ENCODE measurements at regions not wholly inside any gene's neighbourhood (a gene's known extent, or its start where the extent isn't known, plus 50 kb on each side); places are given as distances from the start of the nearest gene placed in this dataset.

GRCh38 chr5:104947076-104947475 is 1384.5 kb upstream of the NUDT12 start:
- H3K4me3 ChIP-seq (ENCODE audit: low read depth in 1 of 2, low read length in 1 of 2), result no peak overlapping the region
- no peaks in the 10 kb centered on the region for H3K4me1 ChIP-seq (ENCODE audit: control insufficient read depth in 1 of 2, insufficient read depth in 1 of 2, low read depth in 1 of 2, low read length in 1 of 2)
- H3K36me3 ChIP-seq, result no peaks in the 10 kb centered on the region
- no peaks in the 10 kb centered on the region for H3K9me3 ChIP-seq
- H3K27ac ChIP-seq, result no peak overlapping the region
- no peaks in the 10 kb centered on the region for H3K27me3 ChIP-seq
- no peak for TF ChIP-seq CTCF (IDR thresholded peaks at IDR 0.05)

- Histone ChIP-seq H3K27ac (no peak overlapping the region), H3K9me3 (no peaks in the 10 kb centered on the region), H3K4me3 (ENCODE audit: low read depth in 1 of 2, low read length in 1 of 2) (no peak overlapping the region), H3K4me1 (ENCODE audit: control insufficient read depth in 1 of 2, insufficient read depth in 1 of 2, low read depth in 1 of 2, low read length in 1 of 2) (no peaks in the 10 kb centered on the region), H3K36me3 (no peaks in the 10 kb centered on the region), H3K27me3 (no peaks in the 10 kb centered on the region)
- TF ChIP-seq CTCF (IDR thresholded peaks at IDR 0.05), result no peak
These were observed 1380.1 kb upstream of the NUDT12 start for GRCh38 chr5:104942735-104943134.

GRCh38 chr5:104941030-104941645 is 1378.5 kb upstream of the NUDT12 start:
- Histone ChIP-seq H3K4me1 (ENCODE audit: control insufficient read depth in 1 of 2, insufficient read depth in 1 of 2, low read depth in 1 of 2, low read length in 1 of 2) (no peaks in the 10 kb centered on the region), H3K9me3 (no peaks in the 10 kb centered on the region), H3K36me3 (no peaks in the 10 kb centered on the region), H3K4me3 (ENCODE audit: low read depth in 1 of 2, low read length in 1 of 2) (no peak overlapping the region), H3K27ac (no peak overlapping the region), H3K27me3 (no peaks in the 10 kb centered on the region)
- TF ChIP-seq CTCF (IDR thresholded peaks at IDR 0.05), result no peak

- Histone ChIP-seq H3K4me1 (ENCODE audit: control insufficient read depth in 1 of 2, insufficient read depth in 1 of 2, low read depth in 1 of 2, low read length in 1 of 2) (no peaks in the 10 kb centered on the region), H3K36me3 (no peaks in the 10 kb centered on the region), H3K27ac (no peak overlapping the region), H3K9me3 (no peaks in the 10 kb centered on the region), H3K4me3 (ENCODE audit: low read depth in 1 of 2, low read length in 1 of 2) (no peak overlapping the region), H3K27me3 (no peaks in the 10 kb centered on the region)
- TF ChIP-seq CTCF (IDR thresholded peaks at IDR 0.05), result no peak
These were observed 1375.0 kb upstream of the NUDT12 start for GRCh38 chr5:104937598-104937997.

GRCh38 chr5:104932431-104932830 is 1369.8 kb upstream of the NUDT12 start:
- no peak overlapping the region for H3K27ac ChIP-seq
- H3K36me3 ChIP-seq, result no peaks in the 10 kb centered on the region
- no peak overlapping the region for H3K4me3 ChIP-seq (ENCODE audit: low read depth in 1 of 2, low read length in 1 of 2)
- H3K9me3 ChIP-seq, result no peaks in the 10 kb centered on the region
- no peaks in the 10 kb centered on the region for H3K27me3 ChIP-seq
- H3K4me1 ChIP-seq (ENCODE audit: control insufficient read depth in 1 of 2, insufficient read depth in 1 of 2, low read depth in 1 of 2, low read length in 1 of 2), result no peaks in the 10 kb centered on the region
- TF ChIP-seq CTCF (IDR thresholded peaks at IDR 0.05), result no peak

Measured in neutrophil (primary cell).